Mucosa of descending colon (tissue), 3 donors: ENCODE measurements at regions not wholly inside any gene's neighbourhood (a gene's known extent, or its start where the extent isn't known, plus 50 kb on each side); places are given as distances from the start of the nearest gene placed in this dataset.

ENCODE experiments used
- ATAC-seq: fragments of 200-7000 bp; cut with Tn5 transposase; one replicate; pipeline ENCODE4 v1.9.1; 2020; ENCODE audit warnings: mild to moderate bottlenecking, moderate library complexity
- DNase-seq, 3 donors: peaks; one replicate each; pipeline ENCODE4 v3.0.0-alpha.2; 2020
- H3K36me3 ChIP-seq: fragments of 200-600 bp; one replicate; pipeline ENCODE4 v1.8.0; 2021; ENCODE audit warnings: low read depth, mild to moderate bottlenecking
- H3K4me1 ChIP-seq: fragments of 200-600 bp; one replicate; pipeline ENCODE4 v1.8.0; 2021; ENCODE audit warnings: low read depth, mild to moderate bottlenecking
- H3K4me3 ChIP-seq: fragments of 200-600 bp; one replicate; pipeline ENCODE4 v1.8.0; 2021; ENCODE audit warnings: mild to moderate bottlenecking
- H3K9me3 ChIP-seq: fragments of 200-600 bp; one replicate; pipeline ENCODE4 v1.8.0; 2021; ENCODE audit warnings: mild to moderate bottlenecking
- intact Hi-C, 2 donors: fragments of 100-400 bp; cut with DNase I in 1 of 2; cut with micrococcal nuclease in 1 of 2; formaldehyde crosslinking; loops; one replicate each; pipeline versions ENCODE4 v1.11.0 to v1.11.1; 2022; cut with DNase I, micrococcal nuclease
- TF ChIP-seq, protein P1 (sequence below): fragments of 200-600 bp; IDR thresholded peaks from one replicate; pipeline ENCODE4 v1.8.0; 2022; ENCODE audit warnings: antibody characterized with exemption, mild to moderate bottlenecking
- donor health status: DM: no; HTN: no; CAD: no; lungs with moderate emphysema.
- donor health status: DM: no; HTN: no; CAD: no.
- donor health status: DM: no; HTN: yes; CAD: no.

DNA sequence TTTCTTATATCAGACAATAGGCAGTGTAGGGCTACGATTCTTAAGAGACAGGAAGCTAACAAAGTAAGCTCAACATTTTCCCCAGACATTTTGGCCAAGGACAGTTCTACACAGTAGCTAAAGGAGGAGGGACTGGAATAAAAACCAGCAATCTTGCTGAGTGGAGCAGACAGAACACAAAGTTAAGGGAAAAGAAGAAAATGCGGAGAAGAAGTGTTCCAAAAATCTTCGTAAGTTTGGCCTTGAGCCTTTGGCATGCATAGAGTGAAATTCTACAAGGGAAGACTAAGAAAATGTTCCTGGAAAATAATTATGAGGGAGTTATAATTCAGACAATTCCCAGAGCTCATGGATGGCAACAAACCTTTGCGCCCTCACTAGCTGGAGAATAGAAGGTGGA is 748.0 kb upstream of the CTNND2 start:
- TF ChIP-seq, protein P1, sequence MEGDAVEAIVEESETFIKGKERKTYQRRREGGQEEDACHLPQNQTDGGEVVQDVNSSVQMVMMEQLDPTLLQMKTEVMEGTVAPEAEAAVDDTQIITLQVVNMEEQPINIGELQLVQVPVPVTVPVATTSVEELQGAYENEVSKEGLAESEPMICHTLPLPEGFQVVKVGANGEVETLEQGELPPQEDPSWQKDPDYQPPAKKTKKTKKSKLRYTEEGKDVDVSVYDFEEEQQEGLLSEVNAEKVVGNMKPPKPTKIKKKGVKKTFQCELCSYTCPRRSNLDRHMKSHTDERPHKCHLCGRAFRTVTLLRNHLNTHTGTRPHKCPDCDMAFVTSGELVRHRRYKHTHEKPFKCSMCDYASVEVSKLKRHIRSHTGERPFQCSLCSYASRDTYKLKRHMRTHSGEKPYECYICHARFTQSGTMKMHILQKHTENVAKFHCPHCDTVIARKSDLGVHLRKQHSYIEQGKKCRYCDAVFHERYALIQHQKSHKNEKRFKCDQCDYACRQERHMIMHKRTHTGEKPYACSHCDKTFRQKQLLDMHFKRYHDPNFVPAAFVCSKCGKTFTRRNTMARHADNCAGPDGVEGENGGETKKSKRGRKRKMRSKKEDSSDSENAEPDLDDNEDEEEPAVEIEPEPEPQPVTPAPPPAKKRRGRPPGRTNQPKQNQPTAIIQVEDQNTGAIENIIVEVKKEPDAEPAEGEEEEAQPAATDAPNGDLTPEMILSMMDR, result no peak
- ATAC-seq (no peak), DNase-seq (no peak)
- peaks cover 28% of the 10 kb centered on the region for H3K9me3 ChIP-seq
- intact Hi-C loops, result no loop called here
- H3K4me3 ChIP-seq, result no peak overlapping the region
- no peaks in the 10 kb centered on the region for H3K36me3 ChIP-seq
- no peaks in the 10 kb centered on the region for H3K4me1 ChIP-seq

DNA sequence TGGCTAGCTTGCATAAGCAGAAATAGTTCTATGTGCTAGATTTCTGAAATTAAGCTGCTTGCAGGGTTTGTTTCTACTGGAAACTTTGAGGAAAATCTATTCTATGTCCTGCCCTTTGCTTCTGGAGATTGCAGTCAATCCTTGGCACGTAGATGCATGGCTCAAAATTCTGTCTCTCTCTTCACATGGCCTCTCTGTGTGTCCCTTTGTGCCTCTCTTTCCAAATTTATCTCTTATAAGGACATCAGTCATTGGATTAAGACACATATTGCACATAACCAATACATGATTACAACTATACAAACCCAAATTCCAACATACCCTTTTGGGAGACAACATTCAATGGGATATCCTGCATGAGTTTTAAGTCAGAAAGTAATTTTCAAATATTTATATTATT is 744.3 kb upstream of the CTNND2 start:
- TF ChIP-seq, protein P1, result no peak
- intact Hi-C loops, result no loop called here

DNA sequence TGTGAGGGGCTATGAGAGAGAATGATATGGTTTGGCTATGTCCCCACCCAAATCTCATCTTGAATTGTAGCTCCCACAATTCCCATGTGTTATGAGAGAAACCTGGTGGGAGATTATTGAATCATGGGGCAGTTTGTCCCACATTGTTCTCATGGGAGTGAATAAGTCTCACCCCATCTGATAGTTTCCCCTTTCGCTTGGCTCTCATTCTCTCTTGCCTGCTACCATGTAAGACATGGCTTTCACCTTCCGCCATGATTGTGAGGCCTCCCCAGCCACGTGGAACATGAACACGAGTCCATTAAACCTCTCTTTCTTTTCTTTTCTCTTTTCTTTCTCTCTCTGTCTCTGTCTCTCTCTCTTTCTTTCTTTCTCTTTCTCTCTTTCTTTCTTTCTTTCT is 743.4 kb upstream of the CTNND2 start:
- H3K36me3 ChIP-seq, result no peaks in the 10 kb centered on the region
- H3K4me3 ChIP-seq, result no peak overlapping the region
- H3K9me3 ChIP-seq, result peaks cover 29% of the 10 kb centered on the region
- intact Hi-C loops, result no loop called here
- H3K4me1 ChIP-seq, result no peaks in the 10 kb centered on the region
- no peak for ATAC-seq
- TF ChIP-seq, protein P1, result no peak
- no peak for DNase-seq

More for the DNA sequence above, 744.3 kb upstream of the CTNND2 start:
- Histone ChIP-seq H3K4me3 (no peak overlapping the region), H3K9me3 (peaks cover 27% of the 10 kb centered on the region), H3K4me1 (no peaks in the 10 kb centered on the region), H3K36me3 (no peaks in the 10 kb centered on the region)
- ATAC-seq (no peak), DNase-seq (no peak)

DNA sequence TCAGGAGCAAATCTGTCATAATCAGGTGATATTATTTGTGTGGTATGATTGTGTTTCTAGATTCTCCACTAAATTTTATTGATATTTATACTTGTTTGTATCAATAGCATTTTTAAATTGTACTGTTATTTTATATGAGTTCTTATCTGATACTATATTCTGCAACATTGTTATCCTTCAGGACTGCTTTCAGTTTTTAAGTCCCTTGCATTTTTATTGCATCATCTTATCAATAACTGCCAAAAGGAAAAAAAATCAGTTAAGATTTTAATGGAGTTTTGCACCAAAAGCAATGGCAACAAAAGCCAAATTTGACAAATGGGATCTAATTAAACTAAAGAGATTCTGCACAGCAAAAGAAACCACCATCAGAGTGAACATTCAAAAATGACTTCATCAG is 741.3 kb upstream of the CTNND2 start:
- Histone ChIP-seq H3K9me3 (peaks cover 20% of the 10 kb centered on the region), H3K4me3 (no peak overlapping the region), H3K36me3 (no peaks in the 10 kb centered on the region), H3K4me1 (no peaks in the 10 kb centered on the region)
- intact Hi-C loops, result no loop called here
- no peak for DNase-seq
- ATAC-seq, result no peak
- TF ChIP-seq, protein P1, result no peak

DNA sequence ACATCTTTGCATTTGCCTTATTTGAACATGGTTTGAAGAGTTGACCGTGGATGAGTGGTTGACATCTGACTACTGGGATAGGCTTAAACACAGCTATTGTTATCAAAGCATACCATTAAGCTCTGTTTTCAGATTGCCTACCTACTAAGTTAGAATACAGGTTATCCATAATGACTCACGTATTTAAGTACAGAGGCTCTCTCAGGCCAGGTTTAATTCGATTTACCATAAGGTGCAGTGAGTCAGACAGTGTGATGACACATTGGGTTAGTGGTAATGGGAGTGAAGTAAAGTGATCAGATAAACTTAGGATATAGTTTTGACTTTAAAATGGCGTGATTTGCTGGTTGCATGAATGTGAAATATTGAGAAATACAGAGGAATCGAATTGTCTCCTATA is 732.0 kb upstream of the CTNND2 start:
- no peaks in the 10 kb centered on the region for H3K4me1 ChIP-seq
- H3K4me3 ChIP-seq, result no peak overlapping the region
- ATAC-seq, result no peak
- TF ChIP-seq, protein P1, result no peak
- intact Hi-C loops, result no loop called here
- H3K36me3 ChIP-seq, result no peaks in the 10 kb centered on the region
- H3K9me3 ChIP-seq, result peaks cover 21% of the 10 kb centered on the region
- DNase-seq, result no peak

DNA sequence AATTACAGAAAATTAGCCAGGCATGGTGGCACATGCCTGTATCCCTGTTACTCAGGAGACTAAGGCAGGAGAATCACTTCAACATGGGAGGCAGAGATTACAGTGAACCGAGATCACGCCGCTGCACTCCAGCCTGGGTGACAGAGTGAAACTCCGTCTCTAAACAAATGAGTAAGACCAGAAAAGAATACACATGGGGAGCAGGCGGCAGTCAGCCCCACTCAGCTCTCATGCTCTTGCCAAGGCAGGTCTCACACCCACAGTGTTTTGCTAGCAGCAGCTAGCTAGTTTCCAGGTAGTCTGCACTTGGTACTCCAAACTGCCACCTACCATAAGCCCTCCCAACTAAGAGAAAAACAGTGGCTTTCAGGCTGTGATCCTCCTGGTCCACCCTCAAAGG is 722.3 kb upstream of the CTNND2 start:
- peaks cover 36% of the 10 kb centered on the region for H3K9me3 ChIP-seq
- intact Hi-C loops, result no loop called here
- H3K36me3 ChIP-seq, result no peaks in the 10 kb centered on the region
- no peak overlapping the region for H3K4me3 ChIP-seq
- ATAC-seq (no peak), DNase-seq (no peak)
- TF ChIP-seq, protein P1, result no peak
- H3K4me1 ChIP-seq, result no peaks in the 10 kb centered on the region
